Gastroesophageal sphincter (tissue), 3 donors: ENCODE measurements at regions not wholly inside any gene's neighbourhood (a gene's known extent, or its start where the extent isn't known, plus 50 kb on each side); places are given as distances from the start of the nearest gene placed in this dataset.

Experiments used
- CTCF ChIP-seq, 4 experiments: fragments of 200-600 bp in 2 of 4; fragments of 450-650 bp in 2 of 4; sonication (generic) in 1 of 4; IDR thresholded peaks; one replicate each; pipeline ENCODE4 v1.5.1; 2017 to 2019; ENCODE audit warnings: antibody characterized with exemption in 4 of 4, mild to moderate bottlenecking in 2 of 4, moderate library complexity in 2 of 4
- EP300 ChIP-seq: sonication (generic); formaldehyde crosslinking; IDR thresholded peaks from one replicate; pipeline ENCODE4 v1.6.1; 2017; ENCODE audit warnings: antibody characterized with exemption, mild to moderate bottlenecking
- POLR2A ChIP-seq, 2 donors: fragments of 450-650 bp; IDR thresholded peaks; one replicate each; pipeline ENCODE4 v1.6.1; 2017; ENCODE audit warnings: antibody characterized with exemption in 2 of 2, mild to moderate bottlenecking in 2 of 2, moderate library complexity in 1 of 2
- POLR2AphosphoS5 ChIP-seq: sonication (generic); formaldehyde crosslinking; IDR thresholded peaks from one replicate; pipeline ENCODE4 v1.6.1; 2017; ENCODE audit warnings: antibody characterized with exemption

- TF ChIP-seq POLR2A (IDR thresholded peaks at IDR 0.05) (no peak), CTCF (IDR thresholded peaks at IDR 0.05) (no peak), EP300 (no peak), POLR2AphosphoS5 (no peak)
Observed at GRCh38 chr14:85250414-85251189, 279.3 kb upstream of the FLRT2 start.
